ENCODE measurements at regions not wholly inside any gene's neighbourhood (a gene's known extent, or its start where the extent isn't known, plus 50 kb on each side); places are given as distances from the start of the nearest gene placed in this dataset.

GRCh38 chr6:37113976-37114375 is 56.0 kb upstream of the PIM1 start:
- TF ChIP-seq CTCF (IDR thresholded peaks at IDR 0.05) (no peak), POLR2A (IDR thresholded peaks at IDR 0.05) (no peak), POLR2AphosphoS5 (IDR thresholded peaks at IDR 0.05) (no peak)
